SW480 (cell line): ENCODE measurements at regions not wholly inside any gene's neighbourhood (a gene's known extent, or its start where the extent isn't known, plus 50 kb on each side); places are given as distances from the start of the nearest gene placed in this dataset.

Source experiments
- DNase-seq: peaks from one replicate; pipeline ENCODE4 v3.0.0-alpha.2; 2016; ENCODE audit warnings: low spot score

GRCh38 chrX:15191830-15192229 lies 78.1 kb downstream of the ASB9 start:
- no peak for DNase-seq

- no peak for DNase-seq
Measured at GRCh38 chrX:15188039-15188438, 81.8 kb downstream of the ASB9 start.

- no peak for DNase-seq
Measured at GRCh38 chrX:15177316-15177715, 92.6 kb downstream of the ASB9 start.

- no peak for DNase-seq
Measured at GRCh38 chrX:15173411-15173810, 96.5 kb downstream of the ASB9 start.

- DNase-seq: no peak
Measured at GRCh38 chrX:15170927-15171326, 99.0 kb downstream of the ASB9 start.

- DNase-seq: no peak
Measured at GRCh38 chrX:15167826-15168225, 102.1 kb downstream of the ASB9 start.

- DNase-seq: no peak
Measured at GRCh38 chrX:15165832-15166231, 104.1 kb downstream of the ASB9 start.

- DNase-seq: no peak
Measured at GRCh38 chrX:15163131-15163530, 106.8 kb downstream of the ASB9 start.

- no peak for DNase-seq
Measured at GRCh38 chrX:15160558-15161095, 109.3 kb downstream of the ASB9 start.

- no peak for DNase-seq
Measured at GRCh38 chrX:15158736-15159406, 111.0 kb downstream of the ASB9 start.

- no peak for DNase-seq
Measured at GRCh38 chrX:15158350-15158735, 111.5 kb downstream of the ASB9 start.

GRCh38 chrX:15157624-15158023 lies 112.3 kb downstream of the ASB9 start:
- DNase-seq: no peak

- DNase-seq: no peak
Measured at GRCh38 chrX:15151267-15152186, 118.4 kb downstream of the ASB9 start.

GRCh38 chrX:15150586-15150985 lies 119.3 kb downstream of the ASB9 start:
- DNase-seq: no peak

- DNase-seq: peak; percentile 3
Measured at GRCh38 chrX:15146515-15146914, 123.4 kb downstream of the ASB9 start.

- no peak for DNase-seq
Measured at GRCh38 chrX:15143825-15144121, 126.1 kb downstream of the ASB9 start.

GRCh38 chrX:15143050-15143824 lies 126.6 kb downstream of the ASB9 start:
- peak; percentile 40 for DNase-seq

- DNase-seq: no peak
Measured at GRCh38 chrX:15142084-15142715, 127.7 kb downstream of the ASB9 start.

- no peak for DNase-seq
Measured at GRCh38 chrX:15136795-15137194, 133.1 kb downstream of the ASB9 start.

GRCh38 chrX:15129412-15129811 lies 140.5 kb downstream of the ASB9 start:
- DNase-seq: no peak

- no peak for DNase-seq
Measured at GRCh38 chrX:15128861-15129260, 141.0 kb downstream of the ASB9 start.

GRCh38 chrX:15127010-15127409 lies 142.9 kb downstream of the ASB9 start:
- DNase-seq: no peak
